NCI-H146 (cell line): ENCODE measurements at regions not wholly inside any gene's neighbourhood (a gene's known extent, or its start where the extent isn't known, plus 50 kb on each side); places are given as distances from the start of the nearest gene placed in this dataset.

Source experiments
- DNase-seq: peaks from one replicate; lab custom pipeline; 2025; lab: John Stamatoyannopoulos, UW

DNA sequence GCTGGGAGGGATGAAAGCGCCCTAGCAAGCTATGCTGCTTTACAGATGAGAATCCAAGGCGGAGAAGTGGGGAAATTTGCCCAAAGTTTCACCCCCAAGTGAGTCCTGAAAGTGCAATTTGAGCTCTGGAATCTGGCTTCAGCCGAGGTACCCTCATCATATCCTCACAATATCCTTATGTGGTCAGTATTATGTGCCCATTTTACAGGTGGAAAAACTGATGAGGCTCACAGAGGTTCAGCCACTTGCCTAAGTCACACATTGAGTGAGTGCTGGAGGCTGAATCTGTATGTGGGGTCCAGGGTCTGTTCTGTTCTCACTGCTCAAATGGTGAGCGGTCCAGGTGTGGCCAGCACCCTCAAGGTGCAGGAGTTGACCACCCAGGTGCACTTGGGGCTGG lies 85.3 kb downstream of the MATN1 start:
- no peak for DNase-seq

DNA sequence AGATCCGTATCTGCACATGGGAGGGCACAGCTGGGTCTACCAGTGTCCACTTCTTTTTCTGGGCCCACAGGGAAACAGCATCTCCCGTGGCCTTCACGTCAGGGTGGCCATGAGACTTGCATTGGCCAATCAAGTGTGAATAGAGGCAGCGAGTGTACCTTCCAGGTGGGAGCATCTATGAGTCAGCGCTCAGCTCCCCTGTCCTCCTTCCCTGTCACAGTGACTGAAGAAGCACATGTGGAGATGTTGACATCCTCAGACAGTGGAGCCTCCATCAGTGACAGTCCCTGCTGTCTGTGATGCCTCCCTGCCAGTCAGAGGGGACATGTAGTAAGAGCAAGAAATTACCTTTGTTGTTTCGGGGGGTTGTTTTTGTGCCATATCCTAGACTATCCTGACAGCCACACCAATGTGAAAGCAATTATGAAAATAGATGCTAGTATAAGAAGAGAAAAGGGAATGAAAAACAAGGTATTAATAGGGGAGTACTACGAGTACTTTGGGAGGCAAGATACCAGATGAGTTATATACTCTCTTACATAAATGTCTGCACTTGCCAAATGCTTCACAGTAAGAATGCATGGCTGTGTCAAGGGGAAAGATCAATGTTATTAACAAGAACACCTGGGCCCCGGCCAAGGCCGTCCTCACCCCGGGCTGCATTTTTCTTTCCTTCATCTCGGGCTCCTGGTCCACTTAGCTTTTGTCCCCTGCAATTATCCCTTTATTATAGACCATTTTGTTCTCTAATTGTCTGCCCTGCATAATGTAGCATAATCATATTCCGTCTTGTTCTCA lies 86.0 kb downstream of the MATN1 start:
- no peak for DNase-seq

GRCh38 chr1:30636621-30637020 lies 86.8 kb downstream of the MATN1 start:
- DNase-seq, result no peak

DNA sequence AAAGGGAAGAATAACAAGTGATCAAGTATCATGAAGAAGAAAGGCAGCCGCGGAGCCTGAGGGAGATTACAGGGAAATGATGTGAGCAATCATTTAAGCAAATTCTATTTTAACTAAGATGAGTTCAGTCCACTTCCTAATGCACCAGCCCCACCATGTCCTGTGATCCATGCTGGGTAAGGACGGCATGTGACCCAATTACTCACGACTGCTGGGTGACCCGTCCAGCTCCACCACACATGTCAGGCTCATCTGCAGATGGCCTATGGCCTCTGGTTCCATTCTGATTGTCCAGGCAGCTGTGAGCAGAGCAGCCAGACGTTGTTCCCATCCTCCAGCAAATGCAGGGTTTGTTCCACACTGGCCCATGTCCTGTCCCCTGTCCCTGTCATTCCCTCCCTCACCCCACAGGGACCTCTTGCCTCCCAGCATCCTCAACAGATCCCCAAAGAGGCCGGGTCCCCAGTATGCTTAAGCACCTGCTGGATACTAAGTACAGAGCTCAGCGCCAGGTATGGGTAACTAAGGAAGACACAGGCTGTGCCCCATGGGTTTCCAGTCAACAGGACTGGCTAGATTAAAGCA lies 87.9 kb downstream of the MATN1 start:
- DNase-seq, result no peak

DNA sequence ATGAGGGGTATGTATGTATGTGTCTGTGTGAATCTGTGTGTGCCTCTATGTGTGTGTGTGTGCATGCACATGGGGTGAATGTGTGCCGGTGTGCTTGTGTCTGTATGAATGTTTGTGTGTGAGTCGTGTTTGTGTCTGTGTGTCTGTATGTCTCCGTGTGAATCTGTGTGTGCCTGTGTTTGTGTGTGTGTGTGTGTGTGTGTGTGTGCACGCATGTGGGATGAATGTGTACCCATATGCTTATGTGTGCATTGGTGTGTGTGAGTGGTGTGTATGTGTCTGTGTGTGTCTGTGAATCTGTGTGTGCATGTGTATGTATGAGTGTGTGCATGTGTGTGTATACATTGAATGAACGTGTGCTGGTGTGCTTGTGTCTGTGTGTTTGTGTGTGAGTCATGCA lies 88.9 kb downstream of the MATN1 start:
- no peak for DNase-seq

GRCh38 chr1:30633294-30633693 lies 90.1 kb downstream of the MATN1 start:
- DNase-seq, result no peak

DNA sequence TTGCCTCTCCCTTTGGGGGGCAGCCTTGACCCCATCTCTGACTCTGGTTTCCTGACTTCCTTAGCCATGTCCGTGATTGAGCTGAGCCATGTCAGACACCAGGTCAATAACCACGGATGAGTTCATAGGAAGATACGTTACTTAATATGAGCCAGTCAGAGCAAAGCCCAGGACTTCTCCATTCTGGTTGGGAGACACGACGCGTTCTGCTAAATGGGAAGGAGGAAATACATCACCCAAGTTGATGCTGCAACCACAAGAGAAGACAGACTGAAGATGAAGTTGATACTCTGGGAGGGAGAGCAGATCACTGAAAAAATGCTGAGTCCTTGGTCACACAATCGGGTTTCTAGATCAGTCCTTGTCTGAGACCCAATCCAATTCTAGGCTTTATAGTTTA lies 90.9 kb downstream of the MATN1 start:
- DNase-seq, result no peak

DNA sequence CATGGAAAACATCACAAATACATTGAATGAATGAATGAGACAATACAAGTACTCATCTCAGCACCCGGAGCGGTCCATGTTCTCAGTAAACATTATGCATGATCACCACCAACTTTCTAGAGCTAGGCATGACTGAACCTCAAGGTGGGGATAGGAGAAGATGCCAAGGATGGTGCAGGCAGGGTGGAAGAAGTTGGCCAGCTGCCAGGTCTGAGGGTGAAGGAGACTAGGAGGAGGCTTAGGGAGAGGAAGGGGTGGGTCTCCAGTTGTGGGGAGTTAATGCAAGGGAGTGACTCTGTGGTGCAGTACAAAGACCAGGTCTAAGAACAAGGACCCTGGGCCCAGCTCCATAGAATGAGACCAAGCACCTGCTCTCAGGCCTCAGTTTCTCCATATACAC lies 91.7 kb downstream of the MATN1 start:
- no peak for DNase-seq

GRCh38 chr1:30629501-30629900 lies 93.9 kb downstream of the MATN1 start:
- DNase-seq, result no peak

GRCh38 chr1:30627994-30628393 lies 95.4 kb downstream of the MATN1 start:
- no peak for DNase-seq

DNA sequence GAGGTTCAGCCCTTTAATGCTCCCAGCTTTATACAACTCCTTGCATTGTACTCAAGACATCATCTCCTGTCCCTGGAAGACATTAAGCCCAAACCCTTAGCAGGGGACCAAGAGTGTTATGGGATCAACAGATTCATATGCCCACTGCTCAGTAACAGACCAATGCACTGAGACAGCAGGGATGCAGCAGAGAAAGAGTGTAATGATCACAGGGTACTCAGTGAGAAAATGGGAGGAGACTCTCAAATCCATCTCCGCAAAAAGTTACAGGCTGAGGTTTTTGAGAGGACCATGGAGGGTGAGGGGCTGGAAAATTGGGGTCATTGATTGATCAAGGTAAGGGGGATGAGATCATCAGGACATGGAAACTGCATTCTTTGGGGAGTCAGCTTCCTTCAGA lies 96.2 kb downstream of the MATN1 start:
- no peak for DNase-seq

- no peak for DNase-seq
These were observed 100.0 kb downstream of the MATN1 start for GRCh38 chr1:30623431-30623830.

DNA sequence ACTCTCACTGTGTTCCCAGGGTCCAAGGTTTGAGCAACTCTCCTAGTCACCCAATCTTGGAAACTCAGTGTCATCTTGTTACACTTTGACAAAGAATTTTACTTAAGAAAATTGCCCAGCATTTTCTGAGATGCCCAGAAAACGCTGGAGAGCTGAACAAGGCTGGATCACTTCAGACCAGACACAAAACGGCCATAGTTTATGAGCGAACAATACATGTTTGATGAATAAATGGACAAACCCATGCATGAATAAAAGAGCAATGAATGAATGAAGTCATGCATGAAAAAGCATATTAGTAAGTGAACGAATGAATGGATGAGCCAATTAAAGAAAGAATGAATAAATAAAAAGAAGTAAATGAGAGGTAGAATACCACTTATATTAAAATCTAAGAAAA lies 103.8 kb downstream of the MATN1 start:
- DNase-seq, result no peak

GRCh38 chr1:30618335-30618747 lies 105.0 kb downstream of the MATN1 start:
- no peak for DNase-seq

DNA sequence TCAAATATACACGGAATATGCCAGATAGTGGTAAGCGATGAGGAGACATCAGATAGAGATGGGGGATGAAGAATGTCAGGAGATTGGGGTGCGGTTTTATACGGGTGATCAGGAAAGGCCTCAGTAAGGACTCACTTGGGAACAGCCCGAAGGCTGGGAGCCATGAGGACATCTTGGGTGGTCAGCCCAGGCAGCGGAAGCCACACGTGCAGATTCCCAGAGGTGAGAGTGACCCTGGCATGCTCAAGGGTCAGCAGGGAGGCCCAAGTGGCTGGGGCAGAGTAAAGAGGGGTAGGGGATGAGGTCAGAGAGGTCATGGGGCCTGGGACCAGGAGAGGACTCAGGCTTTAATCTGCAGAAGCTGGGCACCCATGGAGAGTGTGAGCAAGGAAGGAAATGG lies 106.6 kb downstream of the MATN1 start:
- DNase-seq, result no peak

- no peak for DNase-seq
These were observed 107.4 kb downstream of the MATN1 start for GRCh38 chr1:30615816-30616590.

DNA sequence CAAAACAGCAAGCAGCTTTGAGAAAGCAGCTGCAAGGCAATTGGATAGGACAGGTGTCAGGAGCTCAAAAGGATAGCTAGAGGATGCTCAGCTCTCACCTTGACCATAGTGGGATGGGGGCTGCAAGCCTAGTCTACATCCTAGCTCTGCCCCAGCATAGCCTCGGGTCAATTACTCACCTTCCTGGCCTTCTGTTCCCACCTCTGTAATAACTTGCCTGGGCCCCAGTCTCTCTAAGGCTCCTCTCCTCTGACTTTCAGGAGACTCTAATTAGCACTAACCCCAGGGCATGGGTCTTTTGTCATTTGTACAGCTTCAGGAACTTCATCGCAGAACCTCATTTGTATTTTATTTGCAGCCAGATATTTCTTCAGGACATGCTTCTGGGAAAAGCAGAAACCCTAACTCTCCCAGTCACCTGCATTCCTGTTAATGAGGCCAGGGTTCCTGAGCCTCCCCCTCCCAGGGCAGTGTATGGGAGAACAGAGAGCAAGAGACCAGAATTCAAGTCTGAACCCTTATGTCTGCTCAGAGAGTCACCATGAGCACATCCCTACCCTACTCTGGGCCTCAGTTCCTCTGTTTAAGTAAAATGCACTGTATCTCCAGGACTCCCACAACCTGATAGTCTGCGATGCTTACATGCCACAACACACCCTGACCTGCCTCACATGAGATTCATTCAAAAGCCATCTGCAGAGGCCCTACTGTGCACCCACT lies 108.1 kb downstream of the MATN1 start:
- DNase-seq, result no peak

DNA sequence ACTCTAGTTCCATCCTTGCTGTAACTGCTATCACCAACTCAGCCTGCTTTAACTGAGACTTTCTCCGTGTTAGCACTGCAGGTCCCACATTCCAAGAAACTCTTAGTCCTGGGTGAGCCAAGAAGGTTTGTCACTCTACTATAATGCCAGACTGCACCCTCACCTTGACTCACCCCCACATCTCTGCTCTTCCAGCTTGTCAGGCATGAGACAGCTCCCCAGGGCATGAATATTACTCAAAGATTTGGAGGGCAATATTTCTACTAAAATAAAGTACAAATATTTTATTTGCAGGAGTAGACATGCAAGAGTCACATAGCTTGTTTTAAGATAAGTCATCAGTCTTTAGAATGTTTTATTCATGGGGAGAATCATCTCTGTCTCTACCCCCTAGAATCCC lies 110.2 kb downstream of the MATN1 start:
- no peak for DNase-seq

DNA sequence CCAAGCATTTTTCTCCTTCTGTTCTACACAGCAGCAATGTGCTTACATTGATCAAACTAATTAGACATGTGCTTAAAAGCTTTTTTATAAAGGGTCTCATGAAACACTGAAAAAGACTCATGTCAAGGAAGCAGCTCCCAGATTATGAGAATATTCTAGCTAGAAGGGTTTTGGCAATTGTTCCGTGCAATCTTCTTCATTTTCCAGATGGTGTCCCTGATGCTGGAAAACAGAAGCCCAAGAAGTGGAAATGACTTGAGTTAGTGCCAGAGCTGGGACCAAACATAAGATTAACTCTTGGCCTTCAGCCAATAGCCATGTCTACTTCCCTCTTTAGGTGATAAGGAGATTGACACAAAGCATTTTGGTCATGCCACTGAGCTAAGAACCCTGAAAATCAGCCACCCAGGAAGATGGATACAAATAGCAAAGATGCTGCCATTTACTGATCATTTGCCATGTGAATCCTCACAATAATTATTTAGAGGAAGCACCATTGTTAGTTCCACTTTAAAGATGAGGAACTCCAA lies 110.8 kb downstream of the MATN1 start:
- no peak for DNase-seq

DNA sequence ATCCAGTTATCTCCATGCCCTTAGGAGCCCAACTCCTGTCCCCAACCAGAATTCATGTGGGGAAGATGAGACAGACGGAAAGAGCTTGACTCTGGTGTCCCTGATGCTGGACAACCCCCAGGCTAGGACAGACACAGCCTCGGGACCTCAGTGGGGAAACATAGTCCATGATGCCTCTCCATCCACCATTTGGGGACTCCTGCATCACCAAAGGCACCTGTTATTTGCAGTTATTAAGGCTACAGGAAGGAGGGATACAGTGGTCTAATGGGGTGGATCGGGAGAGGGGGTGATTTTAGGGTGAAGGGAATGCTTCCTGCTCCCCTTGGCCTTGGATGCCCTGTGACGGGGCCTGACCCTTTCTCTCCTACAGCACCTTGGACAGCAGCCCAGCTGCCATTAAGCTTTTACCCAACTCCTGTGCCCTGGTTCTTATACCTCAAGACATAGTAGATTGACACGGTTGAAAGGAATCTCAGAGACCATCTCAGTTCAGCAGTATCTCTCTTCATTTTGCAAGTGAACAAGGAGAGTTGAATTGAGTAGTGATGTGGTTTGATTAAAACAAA lies 111.6 kb downstream of the MATN1 start:
- no peak for DNase-seq

DNA sequence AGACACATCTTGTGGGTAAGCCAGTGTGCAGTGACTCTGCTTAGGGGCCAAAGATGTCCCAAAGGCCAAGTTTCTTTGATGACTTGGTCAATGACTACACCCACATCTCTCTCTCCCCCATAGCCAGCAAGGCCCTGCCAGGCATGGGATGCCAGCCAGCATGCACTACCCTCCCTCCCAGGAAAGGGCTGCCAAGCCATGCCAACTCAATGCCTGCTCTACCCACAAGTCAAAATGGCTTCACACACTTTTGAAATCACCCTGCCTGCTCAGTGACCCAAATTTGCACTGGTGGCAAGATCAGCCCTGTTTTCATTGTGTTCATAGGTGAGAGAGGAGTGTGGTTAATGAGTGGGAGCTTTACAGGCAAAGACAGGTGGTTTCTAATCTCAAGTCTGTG lies 112.5 kb downstream of the MATN1 start:
- DNase-seq, result no peak

DNA sequence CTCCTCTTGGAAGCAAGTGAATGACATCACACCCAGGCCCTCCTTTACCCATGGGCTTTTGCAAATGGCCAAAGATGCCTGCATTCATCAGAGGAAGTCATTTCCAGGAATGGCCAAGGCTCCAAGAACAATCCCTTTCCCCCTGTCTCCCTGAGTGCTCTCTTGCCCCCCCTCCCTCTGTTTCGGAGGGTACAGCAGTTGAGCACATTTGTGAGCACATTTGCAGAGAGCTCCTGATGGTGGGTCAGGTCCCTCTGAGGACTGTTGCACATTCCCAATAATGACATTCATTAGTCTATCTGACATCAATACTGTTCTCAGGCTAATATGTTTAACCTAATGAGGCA lies 113.4 kb downstream of the MATN1 start:
- no peak for DNase-seq
